Dermis microvascular lymphatic vessel endothelial cell (primary cell): ENCODE measurements at regions not wholly inside any gene's neighbourhood (a gene's known extent, or its start where the extent isn't known, plus 50 kb on each side); places are given as distances from the start of the nearest gene placed in this dataset.
"Not testable (repeated sequence)": the region's sequence is repeated elsewhere in the genome, so short reads cannot be mapped to it uniquely, and the experiment has no call there.

Experiments
- DNase-seq, 2 donors: peaks; one replicate each; pipeline versions ENCODE4 v3.0.0 to v3.0.0-alpha.2; 2010; ENCODE audit warnings: low read depth in 2 of 2

DNA sequence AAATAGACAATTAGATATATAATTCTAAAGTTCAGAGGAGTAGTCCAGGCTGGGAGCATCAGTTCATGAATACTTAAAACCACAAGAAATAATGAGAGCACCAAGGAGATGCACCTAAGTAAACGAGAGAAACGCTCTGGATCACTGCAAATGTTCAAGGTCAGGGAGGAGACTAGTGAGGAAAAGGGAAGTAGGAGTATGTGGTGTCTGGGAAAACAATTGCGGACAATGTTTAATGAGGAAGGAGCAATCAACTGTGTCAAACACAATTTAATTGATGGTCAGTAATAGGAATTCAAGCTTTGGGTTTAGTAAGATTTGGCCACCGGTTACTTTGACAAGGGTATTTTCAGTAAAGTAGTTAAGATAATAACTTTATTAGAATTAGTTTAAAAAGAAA lies 652.2 kb downstream of the DACH1 start:
- no peak for DNase-seq

DNA sequence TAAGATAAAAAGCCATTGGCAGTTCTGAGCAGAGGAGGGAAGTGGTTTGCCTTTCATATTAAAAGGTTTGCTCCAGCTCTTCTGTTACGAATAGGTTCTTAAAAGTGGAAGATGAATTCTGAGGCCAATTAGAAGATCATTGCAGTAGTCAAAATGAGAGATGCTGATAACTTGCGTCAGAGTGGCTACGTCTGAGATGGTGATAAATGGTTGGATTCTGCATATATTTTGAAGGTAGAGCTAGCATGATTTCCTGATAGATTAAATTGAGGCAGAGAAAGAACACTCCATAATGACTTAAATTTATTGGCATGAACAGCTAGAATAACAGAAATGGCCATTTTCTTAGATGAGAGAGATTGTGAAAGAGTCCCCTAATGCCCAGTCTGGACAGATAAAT lies 652.6 kb downstream of the DACH1 start:
- DNase-seq = no peak

DNA sequence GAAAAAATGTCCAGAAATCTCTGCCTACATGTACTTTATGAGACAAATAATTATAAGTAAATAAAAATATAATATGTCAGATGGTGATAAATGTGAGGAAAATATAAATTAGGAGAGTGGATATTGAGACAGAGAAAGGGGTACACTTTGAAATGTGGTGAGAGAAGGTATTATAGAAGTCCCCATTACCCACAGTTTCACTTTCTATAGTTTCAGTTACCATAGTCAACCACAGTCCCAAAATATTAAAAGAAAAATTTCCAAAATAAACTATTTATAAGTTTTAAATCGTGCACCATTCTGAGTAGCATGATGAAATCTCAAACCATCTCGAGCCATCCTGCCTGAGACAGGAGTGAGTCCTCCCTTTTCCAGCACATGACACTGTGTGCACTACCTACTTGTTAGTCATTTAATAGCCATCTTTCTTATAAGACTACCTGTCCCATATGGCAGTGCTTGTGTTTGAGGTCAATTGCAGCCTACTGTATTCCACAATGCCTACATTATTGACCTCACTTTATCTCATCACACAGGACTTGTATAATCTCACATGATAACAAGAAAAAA lies 653.7 kb downstream of the DACH1 start:
- no peak for DNase-seq

DNA sequence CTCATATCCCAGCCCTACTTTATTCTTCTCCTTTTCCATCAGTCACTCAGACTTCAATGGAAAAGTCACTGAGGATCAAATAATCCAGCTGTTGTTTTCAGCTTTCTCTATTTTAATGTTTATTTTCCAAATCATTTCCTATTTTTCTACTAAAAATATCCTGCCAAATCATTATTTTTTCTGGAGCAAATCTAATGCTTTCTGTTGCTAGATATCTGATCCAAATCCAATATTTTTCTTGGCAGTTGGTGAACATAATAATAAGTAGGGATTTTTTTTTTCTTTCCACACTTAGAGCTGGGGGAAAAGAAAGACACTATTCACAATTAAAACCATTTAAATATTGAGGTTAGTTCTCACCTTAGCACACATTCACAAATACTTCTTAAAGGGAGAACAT lies 656.1 kb downstream of the DACH1 start:
- peak; percentile 0 to 58 for DNase-seq

DNA sequence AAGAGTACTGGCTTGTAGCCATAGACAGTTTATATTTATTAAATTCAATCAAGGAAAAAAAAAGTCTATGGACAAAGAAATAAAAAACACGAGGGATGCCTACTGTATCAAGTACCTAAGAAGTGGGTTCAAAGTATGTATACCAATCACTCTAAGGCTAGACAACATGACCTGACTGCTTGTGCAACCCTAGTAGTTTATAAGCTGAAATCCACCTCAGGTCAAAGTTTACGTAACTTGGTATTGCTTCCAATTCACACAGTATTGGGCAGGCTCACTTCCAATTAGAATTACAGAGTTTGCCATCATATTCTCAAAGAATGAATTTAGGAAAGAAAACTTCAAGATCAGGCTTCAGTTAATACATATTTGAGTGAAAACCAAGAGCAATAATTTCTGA lies 657.8 kb downstream of the DACH1 start:
- no peak for DNase-seq

DNA sequence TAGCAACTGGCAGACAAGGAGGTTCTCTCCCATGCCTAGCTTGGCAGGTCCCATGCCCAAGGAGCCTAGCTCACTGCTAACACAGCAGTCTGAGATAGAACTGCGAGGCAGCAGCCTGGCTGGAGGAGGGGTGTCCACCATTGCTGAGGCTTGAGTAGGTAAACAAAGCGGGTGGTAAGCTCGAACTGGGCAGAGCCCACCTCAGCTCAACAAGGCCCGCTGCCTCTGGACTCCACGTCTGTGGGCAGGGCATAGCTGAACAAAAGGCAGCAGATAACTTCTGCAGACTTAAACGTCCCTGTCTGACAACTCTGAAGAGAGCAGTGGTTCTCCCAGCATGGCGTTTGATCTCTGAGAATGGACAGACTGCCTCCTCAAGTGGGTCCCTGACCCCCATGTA lies 682.4 kb downstream of the DACH1 start:
- not testable (repeated sequence) for DNase-seq

DNA sequence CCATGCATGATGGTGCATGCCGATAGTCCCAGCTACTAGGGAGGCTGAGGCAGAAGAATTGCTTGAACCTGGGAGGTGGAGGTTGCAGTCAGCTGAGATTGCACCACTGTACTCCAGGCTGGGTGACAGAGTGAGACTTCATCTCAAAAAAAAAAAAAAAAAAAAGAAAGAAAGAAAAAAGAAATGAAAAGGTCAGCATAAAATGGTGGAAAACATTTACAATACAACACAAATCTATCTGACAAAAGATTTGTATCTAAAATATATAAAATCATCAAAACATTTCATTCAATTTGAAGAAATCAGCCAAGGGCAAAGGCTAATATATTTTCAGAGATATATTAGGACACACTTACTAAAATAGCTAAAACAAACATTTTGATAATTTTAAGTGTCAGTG lies 683.7 kb downstream of the DACH1 start:
- DNase-seq = not testable (repeated sequence)

DNA sequence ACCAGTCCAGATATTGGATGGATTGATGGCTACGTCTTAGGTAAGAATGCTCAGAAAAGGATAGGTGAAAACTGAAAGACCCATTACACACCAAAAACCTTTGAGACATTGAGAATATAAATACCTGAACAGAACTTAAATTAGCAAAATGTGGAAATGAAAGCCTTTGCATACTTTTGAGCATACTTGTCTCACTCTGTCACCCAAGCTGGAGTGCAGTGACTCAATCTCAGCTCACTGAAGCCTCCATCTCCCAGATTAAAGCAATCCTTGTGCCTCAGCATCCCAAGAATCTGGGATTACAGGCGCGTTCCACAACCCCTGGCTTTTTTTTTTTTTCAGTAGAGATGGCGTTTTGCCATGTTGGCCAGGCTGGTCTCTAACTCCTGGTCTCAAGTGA lies 695.3 kb downstream of the DACH1 start:
- no peak for DNase-seq

DNA sequence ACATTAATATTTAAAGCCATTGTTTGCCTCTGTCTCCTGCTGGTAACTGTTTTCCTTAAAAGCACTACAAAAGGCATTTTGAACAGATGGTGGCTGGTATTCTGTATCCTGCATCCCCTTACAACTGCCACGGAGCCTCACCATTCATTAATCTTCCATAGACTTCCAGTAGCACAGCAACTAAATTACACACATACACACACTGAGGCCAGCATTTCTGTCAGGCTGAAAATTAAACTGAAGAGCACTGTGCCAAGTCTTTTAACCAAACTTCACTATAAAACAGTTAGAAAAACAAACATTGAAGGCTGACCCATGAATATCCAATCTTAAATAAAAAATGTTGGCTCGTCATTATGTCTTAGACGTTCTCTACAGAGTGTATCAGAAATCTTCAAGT lies 697.8 kb downstream of the DACH1 start:
- DNase-seq = no peak

DNA sequence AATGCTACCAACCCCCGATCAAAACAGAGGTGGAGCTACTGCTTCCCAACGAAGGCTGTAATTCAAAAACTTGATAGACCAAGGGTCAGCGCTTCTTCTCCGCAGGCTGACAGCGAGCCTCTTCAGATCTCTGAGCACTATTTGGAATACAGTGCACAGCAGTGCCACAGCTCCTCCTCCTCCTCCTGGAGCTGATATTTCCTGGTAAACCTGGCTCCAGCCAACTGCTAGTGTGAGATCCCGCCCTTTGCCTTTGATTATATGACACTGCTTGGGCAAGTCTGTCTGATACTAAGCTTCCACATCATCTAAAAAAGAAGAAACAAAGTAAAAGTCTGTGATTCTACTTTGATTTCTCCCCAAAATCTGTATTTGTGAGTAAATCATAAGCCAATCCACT lies 710.5 kb downstream of the DACH1 start:
- no peak for DNase-seq

DNA sequence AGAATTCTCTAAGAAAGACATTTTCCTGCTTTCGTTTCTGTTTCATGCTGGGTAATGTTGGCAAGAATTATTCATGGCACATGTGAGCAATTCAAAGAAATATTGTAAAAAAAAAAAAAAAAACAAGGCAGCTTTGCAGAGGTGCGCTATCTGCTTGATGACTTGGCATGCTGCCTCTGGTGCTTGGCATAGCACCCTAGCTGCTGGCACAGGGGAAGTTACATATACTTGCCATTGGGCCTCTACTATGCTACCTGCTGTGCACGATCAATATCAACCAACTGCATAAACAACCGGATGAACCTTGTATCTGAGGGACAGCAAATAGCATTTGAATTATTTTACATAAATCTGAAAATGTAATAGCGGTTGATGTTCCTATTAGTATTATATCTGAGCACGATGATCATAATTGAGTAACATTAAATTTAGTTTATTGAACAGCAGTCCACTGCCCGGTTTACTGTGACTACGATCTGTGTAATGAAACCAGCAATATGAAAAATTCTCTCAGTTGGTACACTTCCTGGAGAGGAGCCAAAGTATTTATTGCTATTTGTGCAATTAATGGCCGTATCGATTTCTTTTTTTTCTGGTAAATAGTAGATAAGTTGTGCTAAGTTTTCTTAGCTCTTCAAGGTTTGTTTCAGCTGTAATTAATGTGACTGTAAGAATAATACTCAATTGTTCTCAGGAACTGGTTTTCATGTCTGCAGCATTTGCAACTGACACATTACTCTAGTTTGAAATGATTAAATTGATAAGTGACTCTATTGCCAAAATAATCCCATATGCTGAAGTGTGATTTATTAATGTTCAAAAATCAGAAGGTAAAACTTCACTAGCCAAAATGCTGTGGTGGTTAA lies 717.3 kb downstream of the DACH1 start:
- no peak for DNase-seq

DNA sequence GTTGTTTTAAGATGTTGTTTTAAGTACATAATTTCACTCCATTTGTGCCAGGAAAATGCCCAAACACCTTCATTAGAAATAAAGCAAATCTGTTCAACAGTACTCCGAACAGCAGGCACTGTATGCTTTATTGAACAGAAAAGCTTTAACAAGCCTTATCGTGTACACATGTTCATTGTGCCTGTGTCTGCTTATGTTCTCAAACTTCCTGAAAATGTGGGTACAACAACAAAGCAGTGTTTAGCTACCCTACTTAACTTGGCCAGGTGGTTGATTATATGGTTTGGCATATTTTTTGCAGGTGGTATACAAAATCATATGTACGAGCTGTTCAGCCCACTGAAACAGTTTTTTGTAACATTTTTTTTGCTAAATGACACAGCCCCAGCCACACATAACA lies 718.0 kb downstream of the DACH1 start:
- no peak for DNase-seq

DNA sequence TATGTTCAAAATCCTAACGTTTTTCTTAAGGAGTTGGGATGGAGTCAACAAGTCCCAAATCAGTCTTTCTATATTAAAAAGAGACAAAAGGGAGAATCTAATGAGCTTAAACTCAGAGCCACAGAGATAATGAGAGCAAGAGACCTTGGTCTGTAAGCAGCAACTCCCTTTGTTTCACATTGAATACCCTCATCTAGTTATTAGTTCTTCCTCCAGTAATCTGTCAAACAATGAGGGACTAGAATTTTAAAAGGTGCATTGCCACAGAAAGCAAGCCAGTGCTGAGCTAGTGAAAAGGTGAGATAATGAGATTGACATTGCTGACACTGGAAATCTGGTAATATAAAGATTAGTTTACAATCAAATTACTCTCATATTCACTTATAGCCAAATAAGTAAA lies 718.6 kb downstream of the DACH1 start:
- no peak for DNase-seq

DNA sequence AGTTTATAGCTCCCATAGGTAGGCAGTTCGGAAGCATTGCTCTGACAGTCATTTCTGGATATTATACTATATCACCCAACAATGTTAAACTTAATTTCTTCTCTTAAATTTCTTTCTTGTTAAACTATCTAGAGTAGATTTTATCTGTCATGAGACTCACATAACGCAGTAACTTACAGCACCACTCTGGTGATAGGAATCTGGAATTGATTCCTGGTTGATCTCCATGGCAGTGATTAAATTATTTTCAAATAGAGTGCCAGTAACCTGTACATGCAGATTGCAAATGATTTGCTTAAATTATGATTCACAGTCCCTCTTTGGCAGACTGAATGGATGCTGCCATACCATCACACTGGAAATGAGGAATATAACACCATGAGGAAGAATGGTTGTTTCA lies 722.1 kb downstream of the DACH1 start:
- no peak for DNase-seq

DNA sequence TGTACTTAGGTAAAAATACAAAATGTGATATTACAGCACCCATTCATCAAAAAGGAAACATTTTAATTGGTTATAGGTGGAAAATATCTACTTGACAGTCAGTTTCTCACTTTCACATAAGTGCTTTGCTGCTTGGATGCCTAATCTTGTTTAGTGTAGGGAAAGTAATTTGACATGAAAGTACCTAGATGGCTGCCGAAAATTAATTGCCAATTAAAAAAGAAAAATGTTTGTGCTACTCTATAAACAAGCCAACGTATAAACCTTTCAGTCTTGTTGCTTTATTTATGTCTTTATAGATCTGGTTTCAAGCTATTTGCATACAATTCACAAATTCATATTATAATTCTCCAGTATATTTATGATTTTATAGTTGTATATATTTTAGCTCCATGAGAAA lies 729.9 kb downstream of the DACH1 start:
- DNase-seq = no peak

DNA sequence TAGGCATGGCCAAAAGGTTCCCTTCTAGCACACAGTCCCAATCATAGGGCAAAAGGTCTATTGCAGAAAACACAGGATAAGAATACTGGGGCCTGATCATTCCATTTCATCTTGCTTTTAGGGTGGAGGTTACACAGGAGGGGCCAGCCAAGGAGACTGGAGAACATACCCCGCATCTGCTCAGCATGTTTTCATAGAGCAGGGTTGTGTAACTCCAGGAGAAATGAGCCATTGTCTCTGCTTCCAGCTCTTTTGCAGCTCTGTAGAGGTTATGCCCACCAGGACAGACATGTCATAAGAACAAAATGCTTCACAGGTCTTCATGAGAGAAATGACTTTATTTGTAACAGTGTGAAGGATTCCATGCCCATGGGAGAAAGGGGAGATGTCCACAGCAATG lies 742.8 kb downstream of the DACH1 start:
- DNase-seq = no peak

DNA sequence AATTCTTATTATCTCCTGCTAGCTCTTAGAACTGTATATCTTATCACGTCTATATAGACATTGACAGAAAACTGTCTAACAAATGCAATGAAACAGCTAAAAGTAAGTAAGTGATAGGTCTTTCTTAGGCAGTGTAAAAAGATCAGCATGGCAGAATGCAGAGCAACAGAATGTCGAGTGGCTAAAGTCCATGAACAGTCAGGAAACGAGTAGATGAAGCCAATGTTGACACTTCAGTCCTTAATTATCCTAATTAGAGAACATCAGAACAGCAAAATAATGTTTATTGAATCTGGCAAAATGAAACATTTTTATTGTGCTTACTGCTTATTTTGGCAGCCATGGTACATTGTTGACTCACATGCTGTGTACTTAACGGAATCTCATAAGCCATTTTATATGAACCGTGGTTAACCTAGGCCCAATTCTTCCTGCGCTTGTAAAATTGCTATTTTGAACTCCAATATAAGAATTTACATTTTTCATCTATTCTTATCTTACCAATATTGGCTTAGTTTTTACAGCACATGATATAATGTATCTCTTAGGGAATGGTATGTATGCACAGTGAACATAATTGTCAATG lies 748.1 kb downstream of the DACH1 start:
- DNase-seq = no peak

DNA sequence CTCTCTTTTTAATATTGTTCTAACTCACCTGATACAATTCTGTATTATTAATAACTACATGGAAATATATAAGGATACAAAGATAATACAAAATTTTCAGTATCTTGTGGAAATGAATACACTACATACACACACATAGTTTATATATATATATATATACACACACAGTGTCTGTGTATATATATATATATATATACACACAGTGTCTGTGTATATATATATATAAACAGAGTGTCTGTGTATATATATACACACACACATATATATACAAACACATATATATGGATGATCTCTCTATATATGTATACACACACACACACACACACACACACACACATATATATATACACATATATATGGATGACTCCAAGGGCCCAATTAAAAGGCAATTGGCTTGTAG lies 749.1 kb downstream of the DACH1 start:
- no peak for DNase-seq

DNA sequence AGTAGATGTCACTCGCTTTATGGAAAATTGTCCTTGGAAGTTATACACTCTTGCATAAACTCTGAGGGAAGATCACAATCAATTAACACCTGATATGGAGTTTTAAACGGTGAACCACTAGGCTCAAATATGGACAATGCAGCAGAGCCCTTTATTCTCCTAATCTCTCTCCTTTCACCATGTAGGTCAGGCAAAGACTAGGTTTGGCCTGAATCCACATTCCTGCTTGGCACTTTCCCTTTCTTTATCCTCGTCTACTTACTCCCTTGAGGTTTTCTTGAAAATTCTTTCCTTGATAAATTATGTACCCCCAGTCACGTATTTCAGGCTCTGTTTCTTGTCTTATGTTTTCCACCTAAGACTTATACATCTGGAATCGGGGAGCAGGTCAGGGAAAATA lies 751.7 kb downstream of the DACH1 start:
- no peak for DNase-seq

DNA sequence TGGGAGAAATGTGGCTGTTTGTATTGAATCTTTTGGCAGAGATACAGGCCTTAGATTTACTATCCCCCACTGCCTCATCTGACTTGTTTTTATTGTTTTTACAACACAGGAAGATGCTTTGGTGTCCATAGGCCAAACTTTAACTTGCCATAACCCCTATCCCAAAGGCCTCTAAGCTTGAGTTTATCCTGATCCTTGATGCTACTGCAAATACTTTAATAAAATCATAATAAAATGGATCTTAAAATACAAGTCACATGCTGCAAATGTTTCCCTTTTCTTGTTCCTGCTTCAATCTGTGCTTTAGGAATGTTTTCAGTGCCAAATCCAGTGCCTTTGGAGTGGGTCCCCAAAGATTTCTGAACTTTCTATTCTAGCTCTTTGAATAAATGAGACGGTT lies 770.6 kb downstream of the DACH1 start:
- no peak for DNase-seq

DNA sequence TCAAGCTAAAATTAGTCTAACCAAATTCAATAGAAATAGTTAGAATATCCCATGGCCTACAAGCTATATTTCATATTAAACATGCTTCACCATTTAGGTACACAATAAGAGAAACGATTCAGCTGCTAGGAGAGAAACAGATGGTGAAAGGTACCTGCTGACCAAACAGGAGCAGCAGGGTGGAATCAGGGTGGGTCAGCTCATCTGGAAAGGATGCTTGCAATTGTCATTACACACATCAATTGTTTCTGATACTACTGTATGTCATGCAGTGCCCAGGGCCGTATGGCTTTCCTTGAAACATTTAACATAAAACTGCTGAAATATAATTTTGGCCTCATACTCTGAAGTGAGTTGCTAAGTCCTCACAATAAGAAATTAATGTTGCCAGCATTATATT lies 776.0 kb downstream of the DACH1 start:
- DNase-seq = no peak

DNA sequence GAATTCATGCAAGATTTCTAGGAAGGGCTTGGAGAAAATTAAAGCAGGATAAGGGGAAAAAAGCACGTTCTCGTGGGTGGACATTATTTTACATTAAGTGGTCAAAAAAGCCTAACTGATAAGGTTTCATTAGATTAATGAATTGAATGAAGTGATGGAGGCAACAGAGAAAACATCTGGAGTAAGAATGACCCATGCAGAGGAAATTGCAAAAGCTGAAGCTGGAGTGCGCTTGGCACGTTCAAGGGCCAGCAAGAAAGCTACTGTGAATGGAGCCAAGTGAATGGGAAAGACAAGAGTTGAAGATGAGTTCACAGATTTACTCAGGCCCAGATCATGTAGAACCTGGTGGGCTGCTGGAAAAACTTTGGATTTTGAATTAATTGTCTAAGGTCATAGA lies 777.9 kb downstream of the DACH1 start:
- DNase-seq = no peak

DNA sequence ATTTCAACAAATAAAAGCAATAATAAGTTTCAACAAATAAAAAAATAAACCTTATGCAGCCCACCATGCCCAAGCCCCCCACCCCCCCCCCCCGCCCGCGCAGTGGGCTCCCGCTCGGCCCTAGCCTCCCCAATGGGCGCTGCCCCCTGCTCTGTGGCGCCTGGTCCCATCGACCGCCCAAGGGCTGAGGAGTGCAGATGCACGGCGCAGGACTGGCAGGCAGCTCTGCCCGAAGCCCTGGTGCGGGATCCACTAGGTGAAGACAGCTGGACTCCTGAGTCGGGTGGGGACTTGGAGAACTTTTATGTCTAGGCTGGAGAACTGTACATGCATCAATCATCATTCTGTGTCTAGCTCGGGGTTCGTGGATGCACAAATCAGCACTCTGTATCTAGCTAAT lies 779.6 kb downstream of the DACH1 start:
- no peak for DNase-seq
